ENCODE measurements at regions not wholly inside any gene's neighbourhood (a gene's known extent, or its start where the extent isn't known, plus 50 kb on each side); places are given as distances from the start of the nearest gene placed in this dataset.
"Not testable (repeated sequence)": the region's sequence is repeated elsewhere in the genome, so short reads cannot be mapped to it uniquely, and the experiment has no call there.

DNA sequence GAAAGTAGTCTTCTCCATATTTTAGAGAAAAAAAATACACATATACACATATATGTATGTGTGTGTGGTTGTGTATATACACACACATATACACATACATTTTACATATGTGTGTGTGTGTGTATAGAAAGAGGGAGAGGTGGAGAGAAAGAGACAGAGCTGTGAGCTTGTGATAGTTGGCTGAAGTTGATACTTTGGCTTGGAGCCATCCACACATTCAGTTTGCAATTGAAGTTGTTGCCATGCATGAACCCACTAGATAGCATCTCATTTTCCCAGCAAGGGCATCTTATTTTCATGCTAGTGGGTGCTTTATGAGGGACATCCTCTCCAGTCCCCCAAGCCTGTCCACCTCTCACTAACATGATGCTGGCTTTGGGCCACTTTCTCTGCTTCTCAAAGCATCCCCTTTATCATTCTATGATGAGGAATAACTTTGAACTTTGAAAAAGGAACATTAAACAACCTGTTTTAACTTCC, 228.6 kb downstream of the ZNF621 start:
- no peak for DNase-seq

DNA sequence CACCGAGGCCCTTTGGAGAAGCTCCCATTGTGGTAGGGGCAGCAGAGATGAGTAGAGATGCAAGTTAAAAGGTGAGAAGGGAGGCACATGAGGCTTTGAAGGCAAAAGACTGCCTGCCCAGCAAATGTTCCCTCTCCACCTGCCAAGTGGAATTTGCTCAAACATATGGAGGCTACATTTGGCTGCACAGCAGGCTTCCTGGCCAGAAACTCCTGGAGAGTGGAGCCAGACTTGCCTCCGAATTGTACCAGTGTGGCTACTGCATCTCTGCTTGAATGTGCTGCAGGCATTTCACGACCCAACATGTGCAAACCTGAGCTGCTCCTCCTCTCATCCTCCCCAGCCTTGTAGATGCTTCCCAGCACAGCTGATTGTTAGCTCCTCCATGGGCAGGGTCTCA, 229.2 kb downstream of the ZNF621 start:
- peak; percentile 4 for DNase-seq

DNA sequence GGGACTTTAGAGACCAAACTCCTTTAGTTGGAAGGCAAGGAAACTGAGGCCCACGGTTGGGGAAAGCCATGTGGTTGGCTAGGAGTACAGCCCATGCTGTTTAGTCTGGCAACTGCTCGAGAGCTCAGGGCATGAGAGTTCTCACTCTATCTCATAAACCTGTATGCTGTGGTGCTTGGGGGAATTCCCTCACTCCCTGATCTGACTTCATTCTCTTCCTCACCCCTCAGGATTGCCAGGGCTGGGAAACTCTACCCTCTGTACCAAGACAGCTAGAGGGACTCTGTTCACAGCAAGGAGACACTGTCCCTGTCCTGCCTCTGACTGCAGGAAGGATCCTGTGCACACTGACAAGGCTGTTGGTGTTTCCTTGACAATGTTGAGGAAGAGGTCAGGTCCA, 230.2 kb downstream of the ZNF621 start:
- no peak for DNase-seq

DNA sequence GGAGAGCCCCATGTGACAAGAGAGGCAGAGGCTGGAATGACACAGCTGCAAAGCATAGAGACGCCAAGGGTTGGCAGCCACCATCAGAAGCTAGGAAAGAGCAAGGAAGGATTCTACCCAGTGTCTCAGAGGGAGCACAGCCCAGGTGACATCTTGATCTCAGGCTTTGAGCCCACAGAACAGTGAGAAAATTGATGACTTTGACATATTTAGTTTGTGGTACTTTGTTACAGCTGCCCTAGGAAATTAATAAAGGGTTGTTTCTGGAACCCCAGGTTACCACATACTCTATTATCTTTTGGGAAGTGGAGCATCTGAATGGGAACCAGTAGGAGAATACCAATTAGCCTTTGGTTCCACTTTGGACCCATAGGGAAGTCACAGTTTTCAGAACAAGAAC, 231.7 kb downstream of the ZNF621 start:
- no peak for DNase-seq

DNA sequence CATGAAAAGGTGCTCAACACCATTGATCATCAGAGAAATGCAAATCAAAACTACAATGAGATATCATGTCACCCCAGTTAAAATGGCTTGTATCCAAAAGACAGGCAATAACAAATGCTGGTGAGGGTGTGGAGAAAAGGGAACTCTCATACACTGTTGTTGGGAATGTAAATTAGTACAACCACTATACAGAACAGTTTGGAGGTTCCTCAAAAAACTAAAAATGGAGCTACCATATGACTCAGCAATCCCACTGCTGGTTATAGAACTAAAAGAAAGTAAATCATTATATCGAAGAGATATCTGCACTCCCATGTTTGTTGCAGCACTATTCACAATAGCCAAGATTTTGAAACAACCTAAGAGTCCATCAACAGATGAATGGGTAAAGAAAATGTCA, 238.0 kb downstream of the ZNF621 start:
- not testable (repeated sequence) for DNase-seq

DNA sequence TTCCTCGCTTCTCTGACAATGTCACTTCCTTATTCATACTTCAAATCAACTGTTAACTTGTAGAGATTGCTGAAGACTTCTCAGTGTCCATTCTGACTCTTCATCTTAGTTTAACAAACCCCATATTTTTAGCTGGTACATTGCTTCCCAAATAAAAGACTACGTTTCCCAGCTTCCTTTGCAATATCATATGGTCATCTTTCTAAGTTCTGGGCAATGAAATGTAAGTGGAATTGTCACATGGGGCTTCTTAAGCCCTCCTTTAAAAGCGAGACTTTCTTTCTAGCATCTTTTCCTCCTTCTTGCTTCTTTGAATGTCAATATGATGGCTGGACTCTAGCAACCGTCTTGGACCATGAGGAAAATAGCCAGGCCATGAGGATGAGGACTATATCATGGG, 239.0 kb downstream of the ZNF621 start:
- DNase-seq = no peak

DNA sequence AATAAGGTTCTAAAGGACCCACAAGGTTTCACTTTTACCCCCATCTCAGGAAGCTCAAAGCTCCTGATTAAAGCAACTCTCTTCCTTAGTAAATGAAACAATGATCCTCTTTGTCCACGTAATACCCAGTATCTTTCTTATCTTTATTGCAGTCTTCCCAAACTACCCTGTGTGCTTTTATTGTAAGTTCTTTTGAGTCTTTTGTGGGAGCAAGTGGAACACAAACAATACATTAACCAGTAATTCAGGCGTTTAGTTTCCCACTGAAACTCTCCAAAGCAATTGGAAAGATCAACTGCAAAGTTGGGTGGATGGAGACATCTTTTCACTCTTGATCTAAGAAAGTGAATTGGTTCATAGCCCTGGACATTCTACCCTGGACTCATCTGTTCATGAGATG, 240.0 kb downstream of the ZNF621 start:
- no peak for DNase-seq

DNA sequence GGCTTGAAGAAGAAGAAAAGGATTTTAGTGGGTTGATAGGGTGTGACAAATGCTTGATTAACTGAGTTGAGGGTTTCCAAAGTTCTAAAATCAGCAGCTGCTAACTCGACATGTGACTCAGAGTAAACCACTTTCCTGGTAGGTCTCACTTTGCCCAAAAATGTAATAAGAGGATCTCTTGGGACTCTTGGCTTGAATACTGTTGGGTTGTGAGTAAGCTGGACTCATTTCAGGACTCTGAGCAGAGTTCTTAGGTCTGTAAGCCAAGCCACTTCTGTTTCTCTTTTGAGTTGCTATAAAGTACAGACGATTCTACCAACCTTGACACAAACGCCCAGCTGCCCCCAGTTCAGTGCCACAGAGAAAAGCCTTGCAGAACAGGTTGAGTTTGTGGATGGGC, 241.1 kb downstream of the ZNF621 start:
- DNase-seq = no peak

DNA sequence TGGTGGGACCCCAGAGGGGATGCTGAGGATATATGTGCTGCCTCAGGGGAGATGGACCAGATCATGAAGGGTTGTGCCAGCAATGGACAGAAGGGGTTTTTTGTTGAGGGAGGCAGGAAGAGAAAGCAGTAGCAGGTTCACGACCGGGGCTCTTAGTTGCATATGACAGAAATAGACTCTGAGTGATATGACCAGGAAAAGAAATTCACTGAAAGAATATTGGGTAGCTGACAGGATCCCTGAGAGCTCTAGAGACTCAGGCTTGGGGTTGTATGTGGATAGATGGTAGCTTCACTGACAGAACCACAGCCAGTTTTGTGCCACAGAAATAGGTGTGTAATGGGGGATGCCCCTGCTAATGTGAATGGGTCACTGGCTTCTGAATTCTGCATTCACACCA, 241.6 kb downstream of the ZNF621 start:
- DNase-seq = no peak

DNA sequence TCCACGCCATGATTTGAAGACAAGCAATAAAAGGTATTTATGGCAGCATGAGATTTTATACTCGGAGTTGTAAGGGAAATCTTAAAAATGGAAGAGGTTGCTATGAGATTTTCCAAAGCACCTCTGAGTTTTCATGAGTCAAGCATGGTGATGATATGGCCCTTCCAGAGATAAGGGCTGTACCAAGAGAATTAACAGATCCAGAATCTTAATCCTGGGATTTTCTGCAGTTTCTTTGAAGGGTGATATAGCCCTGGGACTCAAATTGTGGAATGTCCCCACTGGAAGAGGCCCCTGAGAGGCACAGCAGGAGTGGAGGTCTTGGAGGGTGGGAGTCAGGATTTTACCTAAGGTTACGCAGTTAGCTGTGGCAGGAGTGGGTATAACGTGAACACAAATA, 243.3 kb downstream of the ZNF621 start:
- DNase-seq = no peak

DNA sequence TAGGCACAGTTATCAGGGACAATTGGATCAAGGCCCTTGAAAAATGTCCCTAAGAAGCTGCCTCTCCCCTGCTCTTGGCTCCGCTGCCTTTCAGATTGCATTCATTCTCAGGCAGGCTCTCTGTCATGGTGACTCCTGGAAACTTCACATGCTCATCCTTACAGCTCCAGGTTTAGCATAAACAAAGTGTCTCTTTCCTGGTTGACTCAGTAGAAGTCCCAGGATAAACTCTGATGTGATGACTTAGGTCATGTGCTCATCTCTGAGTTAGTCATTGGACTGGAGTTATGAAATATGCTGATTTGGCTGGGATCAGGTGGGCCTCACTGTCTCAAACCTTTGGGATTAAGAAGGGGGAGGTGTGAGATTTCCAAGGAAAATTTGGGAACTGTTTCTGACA, 243.8 kb downstream of the ZNF621 start:
- no peak for DNase-seq

DNA sequence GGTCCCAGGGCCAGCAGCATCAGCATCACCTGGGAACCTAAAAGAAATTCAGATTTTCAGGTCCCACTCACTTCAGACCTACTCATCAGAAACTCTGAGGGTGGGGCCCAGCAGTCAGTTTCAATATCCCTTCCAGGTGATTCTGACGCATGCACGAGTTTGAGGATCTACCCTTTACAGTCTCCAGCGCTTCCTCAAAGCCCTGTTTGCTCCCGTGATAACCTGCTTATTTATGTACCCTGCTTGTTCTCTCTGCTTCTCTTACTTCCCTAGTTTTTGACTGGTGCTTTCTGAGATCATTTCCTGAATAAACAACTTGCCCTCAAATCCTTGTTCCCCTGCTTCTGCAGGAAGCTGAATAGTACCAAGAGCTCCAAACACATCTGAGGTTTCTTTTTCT, 245.3 kb downstream of the ZNF621 start:
- no peak for DNase-seq

DNA sequence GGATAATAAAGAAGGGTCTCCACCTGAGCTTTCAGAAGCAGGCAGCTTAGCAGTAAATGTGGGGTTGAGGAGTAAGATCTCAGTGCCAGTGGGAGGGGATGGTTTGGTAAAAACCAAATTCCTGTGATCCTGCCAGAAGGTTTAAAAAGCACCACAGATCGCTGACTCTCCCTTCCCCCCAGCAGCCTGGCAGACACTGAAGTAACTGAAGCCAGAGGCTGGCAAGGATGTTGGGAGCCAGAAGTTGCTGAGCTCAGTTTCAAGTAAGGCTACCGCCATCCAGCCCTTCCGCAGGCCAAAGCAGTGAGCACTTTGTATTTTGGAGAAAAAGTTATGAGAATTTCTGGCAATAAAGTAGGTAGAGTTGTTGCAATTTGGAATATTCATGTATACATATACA, 246.4 kb downstream of the ZNF621 start:
- DNase-seq = no peak

DNA sequence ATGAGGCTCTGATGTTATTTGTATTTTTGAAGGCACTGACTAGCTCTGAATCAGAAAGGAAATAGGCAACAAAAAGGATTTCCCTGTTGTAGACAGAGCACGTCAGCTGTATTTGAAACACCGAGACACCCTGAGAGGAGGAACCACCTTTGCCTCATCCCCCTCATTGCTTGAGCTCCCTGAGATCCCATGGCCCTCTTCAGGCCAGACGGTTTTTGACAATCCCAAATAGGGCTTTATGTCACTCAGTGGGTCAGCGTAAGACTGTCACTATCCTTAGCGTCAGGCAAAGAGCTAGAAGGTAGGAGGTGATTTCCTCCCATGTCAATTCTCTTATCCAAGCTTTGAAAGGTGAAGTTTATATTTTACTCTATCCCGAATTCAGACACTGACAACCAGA, 254.3 kb downstream of the ZNF621 start:
- no peak for DNase-seq

DNA sequence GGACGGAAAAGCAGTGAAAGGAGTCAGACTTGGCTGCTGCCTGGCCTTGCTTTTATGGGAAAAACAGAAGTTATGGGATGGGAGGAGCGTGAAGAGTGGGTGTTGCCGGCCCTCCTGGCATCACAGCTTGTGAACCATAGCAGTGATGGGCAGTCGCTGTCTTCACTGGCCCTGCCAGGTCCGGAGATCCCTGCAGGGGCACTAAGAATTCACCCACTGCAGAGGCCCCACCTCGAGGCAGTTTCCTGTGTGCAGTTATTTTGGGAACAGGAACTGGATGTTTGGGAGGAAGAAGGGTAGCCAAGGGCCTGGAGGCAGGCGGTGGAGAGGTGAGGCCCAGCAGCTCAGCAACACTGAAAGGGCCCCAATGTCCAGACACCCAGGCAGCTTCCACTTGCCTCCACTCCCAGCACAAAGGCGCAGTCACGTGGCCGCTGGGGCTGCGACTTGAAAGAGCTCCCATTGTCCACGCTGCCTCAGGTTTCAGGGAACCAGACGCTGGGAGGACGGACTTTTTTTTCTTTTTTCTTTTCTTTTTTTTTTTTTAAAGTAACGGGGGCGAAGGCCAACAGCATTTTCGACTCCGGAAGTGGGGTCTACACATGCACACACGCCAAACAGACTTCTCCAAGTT, 255.6 kb downstream of the ZNF621 start:
- peak; percentile 76 for DNase-seq

DNA sequence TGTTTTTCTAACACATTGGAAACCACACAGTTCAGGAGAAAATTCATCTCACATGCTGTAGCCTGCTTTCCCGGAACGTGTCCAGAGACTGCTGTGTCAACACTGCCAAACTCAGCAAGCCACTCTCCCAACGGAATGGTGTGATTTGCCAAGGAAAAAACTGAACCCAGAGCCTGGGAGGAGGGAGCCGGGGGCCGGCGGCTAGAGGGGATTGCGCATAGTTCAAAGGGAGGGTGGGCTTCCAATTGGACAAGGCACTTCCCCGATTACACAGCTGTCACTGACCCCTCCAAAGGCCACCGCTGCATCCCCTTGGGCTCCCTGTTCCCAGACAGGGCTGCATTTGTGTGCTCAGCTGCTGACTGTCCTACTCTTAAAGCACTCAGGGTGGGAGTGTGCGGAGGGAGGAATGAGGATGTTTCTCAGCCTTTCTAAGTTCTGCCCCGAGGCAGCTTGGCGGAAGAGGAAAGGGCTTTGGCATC, 256.2 kb downstream of the ZNF621 start:
- DNase-seq = peak; percentile 42

DNA sequence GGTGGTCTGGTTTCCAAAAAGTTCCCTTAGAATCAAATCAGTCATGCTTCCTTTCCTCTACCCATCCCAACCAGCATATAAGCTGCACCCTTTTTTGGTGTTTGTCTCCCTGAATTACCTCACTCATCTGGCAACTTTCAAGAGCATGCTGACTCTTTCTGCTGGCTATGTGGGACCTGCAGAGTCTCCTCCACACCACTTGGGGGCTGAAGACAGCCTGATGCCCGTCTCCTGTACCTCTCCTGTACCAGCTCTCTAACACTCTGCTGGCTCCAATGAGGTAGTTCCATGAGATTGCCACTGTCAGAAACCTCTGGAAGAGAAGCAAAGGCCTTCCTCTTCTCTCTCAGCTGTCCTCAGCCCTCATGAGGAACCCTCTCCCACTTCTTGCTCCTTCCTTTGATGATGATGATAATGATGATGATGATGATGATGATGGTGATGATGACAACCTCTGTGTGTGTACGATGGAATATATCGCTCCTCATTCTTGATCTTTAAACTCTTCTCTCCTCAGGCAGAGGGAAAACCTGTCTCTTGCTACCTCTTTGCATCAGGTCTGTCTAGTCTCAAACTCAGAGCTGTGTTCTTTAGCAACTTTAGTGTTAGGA, 257.5 kb downstream of the ZNF621 start:
- no peak for DNase-seq

DNA sequence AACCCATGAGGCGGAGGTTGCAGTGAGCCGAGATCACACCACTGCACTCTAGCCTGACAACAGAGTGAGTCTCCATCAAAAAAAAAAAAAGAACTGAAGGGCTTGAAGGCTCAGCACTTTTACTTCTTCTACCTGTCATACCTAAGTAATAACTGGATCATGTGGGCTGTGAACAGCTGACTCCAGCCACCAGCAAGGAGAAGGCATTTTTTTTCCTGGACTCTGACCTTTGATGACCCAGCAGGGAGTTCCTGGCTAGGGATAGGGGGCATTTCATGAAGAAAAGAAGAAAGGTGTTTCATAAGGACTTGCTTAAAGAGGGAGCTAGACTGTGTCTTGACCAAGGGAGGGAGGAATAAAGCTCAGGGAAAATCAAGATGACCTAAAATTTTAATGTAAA, 266.0 kb downstream of the ZNF621 start:
- no peak for DNase-seq

DNA sequence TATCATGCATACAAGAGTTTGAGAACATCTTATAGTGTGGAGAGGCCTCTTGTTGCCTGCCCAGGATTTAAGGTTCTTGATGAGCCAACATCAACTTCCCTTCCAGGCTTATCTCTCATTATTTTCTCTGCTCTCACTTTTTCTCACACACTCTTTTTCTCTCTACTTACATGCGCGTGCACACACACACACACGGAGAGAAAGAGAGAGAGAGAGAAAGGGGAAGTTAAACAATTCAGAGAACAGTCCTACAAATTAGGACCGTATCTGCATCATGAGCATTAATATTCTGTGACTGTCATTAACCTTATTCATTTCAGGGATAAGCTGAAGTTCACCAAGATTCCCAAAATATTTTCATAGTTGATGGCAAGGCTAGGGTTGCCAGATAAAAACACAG, 269.0 kb downstream of the ZNF621 start:
- DNase-seq = no peak

DNA sequence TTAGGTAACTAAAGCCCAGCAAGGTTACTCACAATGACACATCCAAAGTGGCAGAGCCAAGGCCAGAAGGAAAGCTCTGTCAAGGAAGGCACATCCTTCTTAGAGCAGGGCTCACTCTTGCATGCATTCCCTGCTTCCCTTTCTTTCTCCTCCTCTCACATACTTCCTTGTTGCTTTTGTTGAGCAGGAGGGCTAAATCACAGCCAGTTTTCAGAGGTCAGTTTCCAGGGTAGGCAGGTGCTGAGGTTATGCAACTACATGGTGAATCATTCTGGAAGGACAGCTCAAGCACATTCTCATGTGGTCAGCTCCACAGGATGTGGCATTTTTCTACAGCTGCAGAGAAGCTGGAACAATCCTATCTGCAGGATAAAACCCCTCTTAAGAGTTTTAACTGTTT, 275.6 kb downstream of the ZNF621 start:
- no peak for DNase-seq

DNA sequence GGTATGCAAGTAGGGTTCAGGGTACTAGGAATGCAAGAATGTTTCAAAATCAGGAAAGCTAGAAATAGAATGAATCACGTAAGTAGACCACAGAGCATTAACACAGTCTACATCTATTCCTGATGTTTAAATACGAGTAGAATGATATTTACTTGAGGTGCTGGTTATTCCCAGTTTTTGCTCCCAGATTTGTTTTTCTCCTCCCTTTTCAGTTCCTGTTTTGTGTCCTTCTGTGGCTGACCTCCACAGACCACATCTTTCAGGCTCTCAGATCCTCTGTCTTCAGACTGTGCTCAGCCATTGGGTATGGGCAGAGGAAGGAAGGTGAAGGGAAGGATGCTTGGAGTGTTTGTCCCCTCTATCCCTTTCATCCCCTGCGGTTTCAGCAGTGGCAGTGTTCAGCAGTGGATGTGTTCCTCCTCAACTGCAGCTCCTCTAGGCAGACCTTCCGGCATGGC, 276.6 kb downstream of the ZNF621 start:
- DNase-seq = no peak

DNA sequence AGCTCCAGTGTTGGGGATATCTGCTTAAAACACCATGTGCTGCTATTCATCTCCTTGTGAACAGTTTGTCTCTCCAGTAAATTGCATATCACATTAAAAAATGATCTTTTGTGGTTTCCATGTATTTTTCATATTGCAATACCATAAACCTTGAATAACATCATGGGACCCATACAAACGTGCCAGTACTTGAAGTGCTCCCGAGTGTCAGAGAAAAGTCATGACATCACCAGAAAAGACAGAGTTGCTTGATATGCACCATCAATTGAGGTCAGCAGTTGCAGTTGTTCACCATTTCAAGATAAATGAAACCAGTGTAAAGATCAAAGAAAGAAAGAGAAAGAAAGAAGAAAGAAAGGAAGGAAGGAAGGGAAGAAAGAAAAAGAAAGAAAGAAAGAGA, 278.6 kb downstream of the ZNF621 start:
- no peak for DNase-seq

DNA sequence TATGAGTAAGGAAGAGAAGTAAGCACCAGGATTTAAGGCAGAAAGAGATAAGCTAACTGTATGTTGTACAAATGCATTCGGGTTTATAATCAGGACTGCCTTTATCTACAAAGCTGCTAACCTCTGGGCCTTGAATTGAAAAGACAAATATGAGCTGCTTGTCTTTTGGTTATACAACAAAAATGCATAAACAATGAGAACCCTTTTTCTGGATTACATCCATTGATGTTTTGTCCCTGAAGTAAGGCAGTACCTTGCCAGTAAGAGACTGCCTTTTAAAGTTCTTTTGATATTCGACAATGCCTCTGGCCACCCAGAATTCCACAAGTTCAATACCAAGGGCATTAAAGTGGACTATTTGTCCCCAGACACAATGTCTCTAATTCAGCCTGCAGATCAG, 280.7 kb downstream of the ZNF621 start:
- DNase-seq = no peak

DNA sequence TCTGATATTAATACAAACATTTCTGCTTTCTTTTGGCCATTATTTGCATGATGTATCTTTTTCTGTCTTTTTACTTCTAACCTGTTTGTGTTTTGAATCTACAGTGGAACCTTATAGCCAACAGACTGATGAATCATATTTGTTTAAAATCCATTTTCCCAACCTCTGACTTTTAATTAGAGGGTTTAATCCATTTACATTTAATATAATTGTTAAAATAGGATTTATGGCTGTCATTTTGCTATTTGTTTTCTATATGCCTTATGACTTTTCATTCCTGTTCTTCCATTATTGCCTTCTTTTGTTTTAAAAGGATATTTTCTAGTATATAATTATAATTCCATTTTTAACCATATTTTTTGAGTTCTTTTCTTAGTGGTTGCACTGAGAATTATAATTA, 286.1 kb downstream of the ZNF621 start:
- no peak for DNase-seq

Data from occipital lobe (tissue), 1 donor.